Testis (tissue), 2 donors: ENCODE measurements at regions not wholly inside any gene's neighbourhood (a gene's known extent, or its start where the extent isn't known, plus 50 kb on each side); places are given as distances from the start of the nearest gene placed in this dataset.

Experiments
- DNase-seq: peaks from one replicate; pipeline ENCODE4 v3.0.0-alpha.2; 2019
- H3K27ac ChIP-seq, 2 donors: fragments of 200-600 bp; sonication (generic); one replicate each; pipeline ENCODE4 v1.5.1; 2019
- H3K27me3 ChIP-seq: fragments of 200-600 bp; sonication (generic); one replicate; pipeline ENCODE4 v1.5.1; 2019
- H3K36me3 ChIP-seq: fragments of 200-600 bp; sonication (generic); one replicate; pipeline ENCODE4 v1.5.1; 2017; ENCODE audit warnings: low read depth; ENCODE audit errors: missing control alignments
- H3K4me1 ChIP-seq: fragments of 200-600 bp; sonication (generic); one replicate; pipeline ENCODE4 v1.5.1; 2019
- H3K4me3 ChIP-seq, 2 donors: fragments of 200-600 bp; sonication (generic); one replicate each; pipeline ENCODE4 v1.5.1; 2017 to 2019
- H3K9me3 ChIP-seq: fragments of 200-600 bp; sonication (generic); one replicate; pipeline ENCODE4 v1.5.1; 2017
- CTCF ChIP-seq, 3 experiments: fragments of 450-650 bp in 2 of 3; fragments of 200-600 bp in 1 of 3; sonication (generic) in 1 of 3; IDR thresholded peaks; one replicate each; pipeline ENCODE4 v1.5.1; 2016 to 2019; ENCODE audit warnings: antibody characterized with exemption in 3 of 3, mild to moderate bottlenecking in 2 of 3, moderate library complexity in 1 of 3
- POLR2A ChIP-seq: fragments of 450-650 bp; IDR thresholded peaks from one replicate; pipeline ENCODE4 v1.6.1; 2017; ENCODE audit warnings: antibody characterized with exemption, mild to moderate bottlenecking, moderate library complexity
- WGBS, 2 donors: methylation state at CpG; one replicate each; pipeline ENCODE4 v1.1.5; 2018; 5-methylcytosine and 5-hydroxymethylcytosine counted together
- intact Hi-C: fragments of 100-400 bp; cut with DNase I; formaldehyde crosslinking; loops from one replicate; pipeline ENCODE4 v1.15.1; 2023; ENCODE audit warnings: low total_unique reads

GRCh38 chr11:91435694-91436395 is 788.8 kb upstream of the FAT3 start:
- Histone ChIP-seq H3K27me3 (no peaks in the 10 kb centered on the region), H3K4me1 (no peaks in the 10 kb centered on the region), H3K4me3 (no peak overlapping the region), H3K9me3 (no peaks in the 10 kb centered on the region), H3K27ac (no peak overlapping the region), H3K36me3 (no peaks in the 10 kb centered on the region)
- DNase-seq, result peak; percentile 29
- 71 to 74% methylated on average over 7 of the region's 7 CpGs for WGBS, 2 donors
- TF ChIP-seq POLR2A (no peak), CTCF (IDR thresholded peaks at IDR 0.05) (no peak)
- intact Hi-C loops, result no loop called here

GRCh38 chr11:91433284-91434010 is 791.2 kb upstream of the FAT3 start:
- no peak for DNase-seq
- WGBS, 2 donors, result 81 to 88% methylated on average over 7 to 8 of the region's 8 CpGs
- Histone ChIP-seq H3K27me3 (no peaks in the 10 kb centered on the region), H3K27ac (no peak overlapping the region), H3K4me1 (no peaks in the 10 kb centered on the region), H3K36me3 (no peaks in the 10 kb centered on the region), H3K9me3 (no peaks in the 10 kb centered on the region), H3K4me3 (no peak overlapping the region)
- intact Hi-C loops, result no loop called here
- TF ChIP-seq POLR2A (no peak), CTCF (IDR thresholded peaks at IDR 0.05) (no peak)

GRCh38 chr11:91421641-91422040 is 803.0 kb upstream of the FAT3 start:
- no peak for DNase-seq
- intact Hi-C loops, result no loop called here
- H3K9me3 ChIP-seq, result no peaks in the 10 kb centered on the region
- TF ChIP-seq POLR2A (no peak), CTCF (IDR thresholded peaks at IDR 0.05) (no peak)
- H3K27me3 ChIP-seq, result no peaks in the 10 kb centered on the region
- H3K4me3 ChIP-seq, result no peak overlapping the region
- no peak overlapping the region for H3K27ac ChIP-seq
- H3K36me3 ChIP-seq, result no peaks in the 10 kb centered on the region
- no peaks in the 10 kb centered on the region for H3K4me1 ChIP-seq
- 48 to 59% methylated on average over 3 of the region's 3 CpGs for WGBS, 2 donors

GRCh38 chr11:91407842-91408241 is 816.8 kb upstream of the FAT3 start:
- DNase-seq, result no peak
- intact Hi-C loops, result no loop called here
- Histone ChIP-seq H3K4me3 (no peak overlapping the region), H3K9me3 (no peaks in the 10 kb centered on the region), H3K27ac (no peak overlapping the region), H3K4me1 (no peaks in the 10 kb centered on the region), H3K27me3 (no peaks in the 10 kb centered on the region), H3K36me3 (no peaks in the 10 kb centered on the region)
- no peak for TF ChIP-seq POLR2A
- TF ChIP-seq CTCF (IDR thresholded peaks at IDR 0.05), result no peak

- intact Hi-C loops, result no loop called here
- Histone ChIP-seq H3K27ac (no peak overlapping the region), H3K4me1 (no peaks in the 10 kb centered on the region), H3K4me3 (no peak overlapping the region), H3K27me3 (no peaks in the 10 kb centered on the region), H3K9me3 (no peaks in the 10 kb centered on the region), H3K36me3 (no peaks in the 10 kb centered on the region)
- no peak for DNase-seq
- 87 to 93% methylated on average over 2 of the region's 2 CpGs for whole genome bisulfite sequencing, 2 donors
- TF ChIP-seq CTCF (IDR thresholded peaks at IDR 0.05), result no peak
- no peak for TF ChIP-seq POLR2A
These were observed 818.6 kb upstream of the FAT3 start for GRCh38 chr11:91406009-91406408.
